ENCODE measurements at regions not wholly inside any gene's neighbourhood (a gene's known extent, or its start where the extent isn't known, plus 50 kb on each side); places are given as distances from the start of the nearest gene placed in this dataset.
"Not testable (repeated sequence)": the region's sequence is repeated elsewhere in the genome, so short reads cannot be mapped to it uniquely, and the experiment has no call there.

DNA sequence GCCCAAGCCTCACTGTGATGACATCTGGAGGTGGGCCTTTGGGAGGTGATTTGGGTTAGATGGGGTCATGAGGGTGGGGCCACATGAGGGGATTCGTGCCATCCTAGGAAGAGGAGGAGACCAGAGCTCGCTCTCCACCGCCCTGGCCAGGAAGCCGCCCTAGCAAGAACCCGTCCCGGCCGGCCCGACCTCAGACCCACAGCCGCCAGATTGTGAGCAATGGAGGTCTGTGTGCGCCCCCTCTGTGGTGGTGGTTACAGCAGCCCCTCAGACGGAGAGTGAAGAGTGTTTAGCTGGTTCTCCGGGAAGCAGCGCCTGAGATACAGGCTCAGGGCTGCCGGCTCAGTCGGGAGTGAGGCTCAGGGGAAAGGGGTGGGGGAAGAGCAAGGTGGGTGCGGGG, 83.3 kb downstream of the RTP5 start:
- DNase-seq = peak in 2 of 10 donors; percentile 66 to 80
- intact Hi-C loops (cut with DNase I) = no loop called here

DNA sequence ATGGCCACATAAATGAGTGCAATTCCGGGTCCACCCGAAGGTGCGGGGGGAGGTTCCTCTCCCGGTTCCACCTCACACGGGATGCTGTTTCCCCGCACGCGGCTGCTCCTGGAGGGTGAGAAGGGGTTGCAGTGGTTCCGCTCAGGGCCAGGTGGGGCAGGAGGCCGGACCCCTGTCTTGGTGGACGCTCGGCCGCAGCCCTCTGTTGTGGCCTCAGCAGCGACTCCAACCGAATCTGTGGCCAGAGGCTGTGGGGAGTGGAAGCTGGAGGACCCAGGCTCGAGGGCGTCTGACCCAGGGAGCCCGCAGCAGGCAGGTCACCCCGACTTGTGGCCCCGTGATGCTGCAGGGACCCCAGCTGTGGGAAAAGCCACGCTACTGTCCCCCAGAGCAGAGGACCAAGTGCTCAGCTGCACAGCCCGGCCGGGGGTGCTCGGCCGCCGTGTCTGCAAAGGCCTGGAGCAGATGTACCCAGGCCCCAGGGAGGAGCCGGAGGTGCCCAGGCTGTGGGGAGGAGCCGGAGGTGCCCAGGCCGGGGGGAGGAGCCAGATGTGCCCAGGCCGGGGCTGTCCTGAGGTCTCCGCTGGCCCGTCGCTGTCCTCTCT, 83.9 kb downstream of the RTP5 start:
- DNase-seq = peak in 2 of 10 donors; percentile 63 to 77
- intact Hi-C loops (cut with DNase I) = no loop called here

DNA sequence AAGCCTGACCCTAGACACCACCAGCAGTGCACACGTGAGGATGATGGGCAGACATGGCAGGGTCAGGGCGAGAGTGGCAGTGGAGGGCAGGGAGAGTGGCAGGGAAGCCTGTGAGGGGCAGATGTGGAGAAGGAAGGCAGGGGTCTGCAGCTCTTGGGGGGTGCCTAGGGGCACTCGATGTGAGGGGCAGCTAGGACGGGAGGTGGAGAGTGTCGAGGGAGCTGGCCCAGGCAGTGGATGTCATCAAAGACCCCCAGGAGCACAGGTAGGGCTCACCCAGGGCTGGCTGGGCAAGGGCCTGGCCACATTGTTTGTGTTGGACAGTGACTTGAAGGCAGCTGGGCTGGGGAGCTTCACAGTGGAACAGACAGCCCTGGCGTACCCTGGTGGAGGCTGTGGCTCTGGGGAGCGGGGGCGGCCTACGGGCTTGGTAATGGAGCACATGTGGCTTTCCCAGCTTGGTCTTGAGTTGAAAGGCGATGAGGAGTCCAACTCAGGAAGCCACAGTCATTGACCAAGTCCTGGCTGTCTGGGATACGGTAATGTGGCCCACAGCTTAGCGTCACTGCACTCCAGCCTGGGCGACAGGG, 87.1 kb downstream of the RTP5 start:
- intact Hi-C loops (cut with DNase I) = no loop called here
- DNase-seq = peak in 2 of 10 donors; percentile 47 to 74

DNA sequence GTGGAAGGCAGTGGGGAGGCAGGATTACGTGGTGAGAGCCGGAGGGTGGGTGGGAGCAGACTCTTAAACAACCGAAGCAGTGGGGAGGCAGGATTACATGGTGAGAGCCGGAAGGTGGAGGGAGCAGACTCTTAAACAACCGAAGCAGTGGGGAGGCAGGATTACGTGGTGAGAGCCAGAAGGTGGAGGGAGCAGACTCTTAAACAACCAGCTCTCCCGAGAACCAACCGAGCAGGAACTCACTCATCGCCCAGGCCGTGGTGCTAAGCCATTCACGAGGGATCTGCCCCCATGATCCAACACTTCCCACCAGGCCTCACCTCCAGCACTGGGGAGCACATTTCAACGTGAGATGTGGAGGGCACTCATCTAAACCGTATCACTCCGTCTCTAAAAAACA, 87.7 kb downstream of the RTP5 start:
- DNase-seq = peak in 1 of 10 donors; percentile 12

DNA sequence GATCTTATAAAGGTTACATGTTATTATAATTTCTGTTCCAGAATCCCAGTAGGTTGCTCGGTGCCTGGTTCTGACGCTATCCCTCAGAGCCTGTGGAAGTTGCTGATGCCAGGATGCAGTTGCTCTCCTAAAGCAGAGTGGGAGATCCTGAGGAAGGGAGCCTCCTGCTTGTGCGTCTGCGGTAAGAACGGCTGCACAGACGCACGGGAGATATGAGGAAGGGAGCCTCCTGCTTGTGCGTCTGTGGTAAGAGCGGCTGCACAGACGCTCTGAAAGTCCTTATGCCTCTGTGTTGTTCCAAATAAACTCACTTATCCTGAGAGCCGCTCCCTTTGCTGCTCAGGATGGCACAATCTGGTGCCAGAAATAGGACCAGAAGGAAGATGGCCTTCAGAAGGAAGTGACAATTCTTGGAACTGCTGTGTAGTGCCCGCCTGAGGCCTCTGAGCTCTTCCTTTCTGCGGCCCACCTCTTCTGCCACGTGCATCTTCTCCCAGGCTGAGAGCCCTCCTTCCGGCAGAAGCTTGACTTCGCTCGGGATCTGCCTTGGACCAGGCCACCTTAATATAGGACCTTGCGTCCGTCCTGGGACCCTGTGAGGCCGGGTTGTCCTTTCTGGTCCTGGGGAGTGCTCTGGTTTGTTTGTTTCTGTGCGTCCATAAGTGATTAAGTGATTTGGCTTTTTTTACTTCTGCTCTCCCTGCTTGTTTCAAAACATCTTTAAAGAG, 89.5 kb downstream of the RTP5 start:
- intact Hi-C loops (cut with DNase I) = no loop called here
- DNase-seq = peak in 1 of 10 donors; percentile 70

More for the DNA sequence above, 87.7 kb downstream of the RTP5 start:
- intact Hi-C loops (cut with DNase I) = no loop called here

DNA sequence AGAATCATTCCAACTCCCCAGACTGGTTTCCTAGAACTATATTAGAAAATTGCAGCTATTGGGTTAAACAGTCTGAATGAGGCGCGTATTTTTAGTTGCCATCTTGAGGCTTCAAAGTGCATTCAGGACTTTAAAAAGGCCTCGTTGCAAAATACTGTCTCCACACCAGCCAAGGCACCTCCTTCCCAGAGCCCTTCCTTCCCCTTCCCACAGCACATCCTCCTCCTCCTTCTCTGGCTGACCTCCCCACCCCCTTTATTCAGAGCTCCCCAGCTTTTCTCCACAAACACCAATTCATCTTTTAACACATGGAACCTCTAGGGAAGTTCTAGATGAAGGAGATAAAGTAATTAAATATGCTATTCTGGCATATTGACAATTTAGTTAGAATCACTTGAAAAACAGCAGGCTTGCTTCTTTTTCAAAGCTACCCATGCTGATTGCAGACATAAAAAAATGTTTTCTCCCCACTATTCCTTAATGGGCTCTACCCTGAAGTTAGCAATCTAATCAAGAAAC, 90.3 kb downstream of the RTP5 start:
- DNase-seq = no peak
- intact Hi-C loops (cut with DNase I) = no loop called here

DNA sequence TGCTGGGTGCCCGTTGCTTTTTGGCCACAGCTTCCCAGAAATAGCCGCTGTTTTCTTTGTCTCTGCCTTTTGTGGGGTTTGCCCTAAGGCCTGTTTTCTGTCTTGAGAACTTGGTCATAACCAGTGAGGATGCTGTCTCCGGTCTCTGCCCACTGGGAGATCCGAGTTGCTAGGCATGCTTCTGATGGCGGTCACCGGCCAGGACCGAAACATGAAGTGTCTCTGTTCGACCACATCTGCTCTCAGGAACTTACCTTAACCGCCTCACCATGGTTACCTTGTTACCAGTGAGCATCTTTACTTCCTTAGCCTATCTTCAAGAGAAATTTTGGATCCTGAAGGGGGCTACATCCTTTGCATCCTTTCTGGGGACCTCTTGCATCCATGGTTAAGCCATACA, 91.9 kb downstream of the RTP5 start:
- DNase-seq = peak in 1 of 10 donors; percentile 9
- intact Hi-C loops (cut with DNase I) = no loop called here

DNA sequence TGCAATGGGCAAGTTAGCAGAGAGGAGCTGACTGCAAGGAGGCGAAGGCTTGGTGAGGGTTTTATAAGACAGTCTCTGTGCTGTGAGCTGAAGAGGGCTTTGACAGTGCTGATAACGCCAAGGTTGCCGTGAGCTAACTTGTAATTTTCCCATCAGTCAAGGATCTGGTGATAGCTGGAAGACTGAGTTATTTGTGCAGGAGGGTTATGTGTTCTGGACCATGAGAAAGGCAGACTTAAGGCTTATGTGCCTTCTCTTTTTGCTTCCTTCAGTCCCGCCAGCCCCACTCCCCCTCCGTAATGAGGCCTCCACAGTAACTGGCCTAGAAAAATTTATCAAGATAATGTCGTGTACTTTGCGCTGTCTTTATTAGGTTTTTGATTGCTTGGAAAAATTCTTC, 94.6 kb downstream of the RTP5 start:
- intact Hi-C loops (cut with DNase I) = no loop called here
- peak in 1 of 10 donors; percentile 1 for DNase-seq

DNA sequence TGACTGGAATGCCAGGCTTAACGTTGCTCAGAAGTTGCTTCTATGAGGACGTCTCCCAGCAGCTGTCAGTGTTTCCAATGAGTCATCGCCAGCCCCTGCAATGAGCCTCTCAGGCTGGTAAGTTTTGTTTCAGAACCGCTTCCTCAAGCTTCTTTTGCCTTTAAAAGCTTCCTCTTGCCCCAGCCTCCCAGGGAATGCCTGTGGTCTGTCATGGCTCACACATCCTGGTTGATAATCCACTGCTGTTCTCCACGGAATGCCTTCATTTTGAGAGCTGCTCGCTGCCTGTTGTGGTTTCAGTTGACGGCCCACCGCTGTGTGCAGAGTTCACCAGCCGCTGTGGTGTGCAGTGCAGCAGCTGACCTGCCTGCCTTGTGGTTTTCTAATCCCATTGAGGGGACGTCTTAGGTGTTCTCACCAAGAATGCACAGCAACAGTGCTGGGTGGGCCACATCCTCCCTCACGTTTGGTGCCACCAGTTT, 96.4 kb downstream of the RTP5 start:
- intact Hi-C loops (cut with DNase I) = no loop called here
- peak in 2 of 10 donors; percentile 19 to 84 for DNase-seq

DNA sequence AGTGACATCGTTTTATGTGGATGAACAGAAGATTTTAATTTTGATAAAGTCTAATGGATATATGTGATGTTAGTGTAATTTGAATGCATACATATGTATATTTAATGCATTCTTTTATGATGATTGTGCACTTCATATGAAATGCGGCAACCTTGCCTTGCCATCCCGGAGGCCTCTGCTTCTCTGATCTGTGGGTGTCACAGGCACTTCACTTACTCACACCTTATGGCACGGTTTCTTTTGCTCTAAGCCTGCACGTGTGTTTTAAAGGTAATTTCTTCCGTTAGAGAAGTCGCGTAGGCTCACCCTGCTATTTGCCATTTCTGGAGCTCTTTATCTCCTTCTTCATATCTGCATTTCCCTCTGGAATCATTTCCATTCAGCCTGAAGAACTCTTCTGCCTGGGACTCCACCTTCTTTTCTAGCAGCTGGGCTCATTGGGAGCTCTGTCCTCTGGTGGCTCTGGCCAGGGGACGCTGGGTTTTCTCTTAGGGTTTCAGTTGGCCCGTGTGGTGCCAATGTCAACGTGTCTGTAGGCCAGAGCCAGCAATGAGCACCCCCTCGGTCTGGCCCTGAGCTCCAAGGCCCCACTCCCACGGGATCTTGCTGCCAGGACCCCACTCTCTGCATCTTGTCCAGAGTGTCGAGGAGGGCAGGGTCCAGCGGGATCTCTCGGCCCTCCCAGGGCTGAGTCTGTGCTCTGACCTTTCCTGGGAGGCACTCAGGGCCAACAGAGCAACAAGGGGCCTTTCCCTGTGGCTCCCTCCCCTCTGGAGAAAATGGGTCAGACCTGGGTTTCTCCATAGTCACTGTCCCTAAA, 97.3 kb downstream of the RTP5 start:
- peak in 1 of 10 donors; percentile 60 for DNase-seq
- intact Hi-C loops (cut with DNase I) = no loop called here

DNA sequence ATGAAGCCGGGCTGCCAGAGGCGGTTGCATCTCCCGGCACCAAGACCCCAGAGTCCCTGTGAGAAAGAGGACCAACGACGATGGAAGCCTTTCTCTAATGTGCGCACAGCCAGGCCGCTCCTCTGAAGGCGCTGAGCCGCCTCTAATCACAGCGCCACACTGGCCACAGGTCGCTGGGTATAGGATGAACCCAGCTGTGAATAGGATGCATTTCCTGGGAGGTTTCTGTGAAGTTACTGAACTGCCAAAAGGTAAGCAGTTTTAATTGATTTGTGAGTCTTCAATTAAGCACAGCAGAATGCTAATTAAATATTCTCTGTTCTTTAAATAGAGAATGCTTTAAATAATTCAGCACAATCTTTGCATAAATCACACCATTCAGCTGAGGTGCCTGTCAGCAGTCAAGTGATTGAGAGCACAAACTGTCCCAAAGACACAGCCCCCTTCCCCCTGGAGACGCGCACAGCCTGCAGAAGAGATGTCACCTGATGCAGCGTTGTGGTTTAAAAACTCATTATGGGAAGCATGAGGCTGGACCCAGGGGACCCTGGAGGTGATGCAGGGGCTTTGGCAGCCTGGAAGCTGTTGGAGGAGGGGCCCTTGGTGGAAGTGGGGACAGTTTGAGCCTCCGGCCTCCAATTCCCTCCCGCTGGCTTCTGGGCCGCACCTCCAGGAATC, 98.1 kb downstream of the RTP5 start:
- DNase-seq = peak in 1 of 10 donors; percentile 72
- intact Hi-C loops (cut with DNase I) = no loop called here

DNA sequence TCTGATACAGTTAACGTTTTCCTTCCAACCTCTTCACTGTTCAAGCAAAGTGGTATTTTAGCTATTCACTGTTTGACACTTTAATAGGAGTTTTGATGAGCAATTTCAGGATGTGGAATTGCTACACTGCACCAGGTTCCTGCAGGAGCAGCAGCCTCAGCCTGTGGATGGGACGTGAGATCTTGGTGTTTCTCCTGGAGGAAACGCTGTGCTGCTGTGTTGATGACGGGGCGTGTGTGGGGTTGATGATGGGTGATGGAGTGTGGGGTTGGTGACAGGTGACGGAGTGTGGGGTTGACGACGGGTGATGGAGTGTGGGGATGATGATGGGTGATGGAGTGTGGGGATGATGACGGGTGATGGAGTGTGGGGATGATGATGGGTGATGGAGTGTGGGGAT, 98.9 kb downstream of the RTP5 start:
- peak in 1 of 10 donors; percentile 36 for DNase-seq
- intact Hi-C loops (cut with DNase I) = no loop called here

DNA sequence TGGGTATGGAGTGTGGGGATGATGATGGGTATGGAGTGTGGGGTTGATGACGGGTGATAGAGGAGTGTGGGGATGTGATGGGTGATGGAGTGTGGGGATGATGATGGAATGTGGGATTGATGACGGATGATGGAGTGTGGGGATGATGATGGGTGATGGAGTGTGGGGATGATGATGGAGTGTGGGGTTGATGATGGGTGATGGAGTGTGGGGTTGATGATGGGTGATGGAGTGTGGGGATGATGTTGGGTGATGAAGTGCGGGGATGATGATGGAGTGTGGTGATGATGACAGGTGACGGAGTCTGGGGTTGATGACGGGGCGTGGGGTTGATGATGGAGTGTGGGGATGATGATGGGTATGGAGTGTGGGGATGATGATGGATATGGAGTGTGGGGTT, 99.7 kb downstream of the RTP5 start:
- peak in 1 of 10 donors; percentile 12 for DNase-seq
- intact Hi-C loops (cut with DNase I) = not testable (repeated sequence)

DNA sequence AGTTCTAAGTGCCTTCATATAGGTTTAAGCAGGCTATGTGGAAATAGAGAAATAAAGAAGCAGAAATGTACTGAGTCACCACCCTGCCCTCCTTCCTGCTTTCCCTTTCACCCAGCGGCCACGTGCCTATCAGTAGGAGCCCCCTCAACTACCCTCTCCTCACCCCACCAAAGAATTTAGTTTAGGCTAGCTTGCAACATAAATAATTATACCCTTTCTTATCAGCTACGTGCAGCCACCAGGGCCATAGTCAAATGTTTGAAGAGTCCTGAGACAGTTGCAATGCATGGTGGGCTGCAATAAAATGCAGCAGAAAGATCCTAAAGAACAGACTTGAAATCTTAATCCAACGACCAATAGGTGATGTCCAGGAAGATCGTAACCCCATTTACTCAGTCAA, 101.2 kb downstream of the RTP5 start:
- DNase-seq = no peak
- intact Hi-C loops (cut with DNase I) = no loop called here

DNA sequence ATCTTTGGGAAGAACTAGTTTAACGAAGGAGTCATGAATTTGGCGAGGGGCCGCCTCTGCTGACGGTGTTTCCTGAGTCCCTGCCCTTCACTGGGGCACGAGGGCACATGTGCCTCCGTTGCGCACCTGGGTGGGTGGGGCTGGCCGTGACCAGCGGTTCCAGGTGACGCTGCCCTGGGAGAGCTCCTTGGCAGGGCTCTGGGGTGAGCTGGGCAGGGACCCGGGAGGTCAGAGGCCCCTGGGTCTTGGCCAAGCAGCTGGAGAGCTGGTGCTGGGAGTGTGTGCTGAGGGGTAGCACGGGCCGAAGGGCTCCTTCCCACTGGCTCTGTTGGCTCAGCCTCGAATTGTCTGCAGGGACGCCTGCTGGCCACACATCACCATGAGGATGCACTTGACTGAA, 104.6 kb downstream of the RTP5 start:
- intact Hi-C loops (cut with DNase I) = no loop called here
- peak in 1 of 10 donors; percentile 62 for DNase-seq

DNA sequence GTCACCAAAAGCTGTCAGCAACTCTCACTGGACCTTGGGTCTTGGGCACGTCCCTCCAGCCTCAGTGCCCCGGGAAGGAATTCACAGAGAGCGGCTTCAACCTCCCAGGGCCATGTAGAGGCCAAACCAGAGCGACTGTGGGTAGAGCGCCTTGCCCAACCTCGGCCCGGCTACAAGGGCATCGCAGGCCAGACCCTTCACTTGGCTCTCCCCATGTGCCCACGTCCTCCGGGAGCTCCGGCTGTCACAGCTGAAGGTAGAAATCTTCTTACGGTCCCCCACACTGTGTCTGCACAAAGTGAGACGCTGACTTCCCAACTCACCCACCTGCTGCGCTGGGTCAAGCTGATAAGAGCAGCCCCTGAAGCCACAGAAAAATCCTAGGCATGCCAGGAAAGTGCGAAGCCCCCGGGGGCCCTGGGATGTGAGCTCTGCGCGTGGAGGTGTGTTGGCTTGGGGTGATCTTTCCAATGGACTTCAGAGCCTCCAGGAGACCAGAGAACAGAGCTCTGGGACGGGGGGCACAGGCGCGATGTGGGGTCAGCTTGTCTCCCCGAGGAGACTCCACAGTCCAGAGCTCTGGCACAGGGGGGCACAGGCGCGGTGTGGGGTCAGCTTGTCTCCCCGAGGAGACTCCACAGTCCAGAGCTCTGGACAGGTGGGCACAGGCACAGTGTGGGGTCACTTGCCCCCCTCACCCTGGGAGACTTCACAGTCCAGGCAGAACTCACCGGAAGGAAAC, 105.5 kb downstream of the RTP5 start:
- intact Hi-C loops (cut with DNase I) = no loop called here
- peak in 2 of 10 donors; percentile 2 to 72 for DNase-seq

DNA sequence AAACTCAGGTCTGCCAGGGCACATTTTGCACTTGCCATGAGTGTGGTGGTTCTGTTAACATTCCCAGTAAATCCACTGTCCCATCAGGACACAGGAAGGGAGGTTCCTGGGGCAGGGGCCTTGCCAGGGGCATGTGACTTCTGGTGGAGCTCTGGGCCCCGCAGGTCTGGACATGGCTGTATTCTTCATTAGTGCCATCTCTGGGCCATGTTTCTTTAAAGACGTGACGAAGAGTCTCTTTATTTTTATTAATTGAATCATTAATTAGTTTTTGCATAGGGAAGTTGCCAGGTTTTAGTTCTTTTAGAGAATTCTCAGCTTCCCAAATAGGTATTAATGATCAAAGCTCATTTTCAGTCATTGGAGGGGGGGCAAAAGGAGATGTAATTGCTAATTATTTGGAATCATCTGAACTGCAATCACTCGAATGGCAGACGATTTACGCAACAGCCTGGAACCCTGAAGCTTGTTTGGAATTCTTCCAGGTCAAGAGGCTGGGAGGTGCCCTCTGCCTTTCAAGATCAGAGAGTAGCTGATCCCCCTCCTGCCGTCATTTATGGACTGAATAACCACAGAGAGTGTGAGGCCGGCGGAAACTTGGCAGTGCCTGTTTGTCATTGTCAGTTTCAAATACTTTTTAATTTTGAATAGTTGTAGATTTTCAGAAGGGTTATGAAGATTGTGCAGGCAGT, 106.2 kb downstream of the RTP5 start:
- DNase-seq = peak in 1 of 10 donors; percentile 2
- intact Hi-C loops (cut with DNase I) = no loop called here

DNA sequence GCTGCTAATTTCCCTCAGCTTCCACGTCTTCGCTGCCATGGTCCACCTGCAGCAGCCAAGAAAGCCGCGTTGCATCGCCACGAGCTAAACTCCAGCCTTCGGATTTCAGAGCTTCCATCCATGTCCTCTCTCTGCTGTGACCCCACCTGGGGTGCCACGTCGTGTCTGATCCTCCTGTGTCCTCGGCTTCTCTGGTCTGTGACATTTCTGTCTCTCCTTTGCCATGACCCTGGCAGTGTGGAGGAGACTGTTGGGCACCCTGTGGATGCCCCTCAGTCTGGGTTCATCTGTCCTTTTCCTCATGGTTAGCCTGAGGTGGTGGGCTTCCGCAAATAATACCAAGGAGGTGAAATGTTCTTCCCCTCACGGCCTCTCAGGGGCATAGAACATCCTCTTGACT, 106.8 kb downstream of the RTP5 start:
- DNase-seq = peak in 1 of 10 donors; percentile 2
- intact Hi-C loops (cut with DNase I) = no loop called here

Measured in posterior cingulate gyrus (tissue), 11 donors.